PC-9 (cell line): ENCODE measurements at regions not wholly inside any gene's neighbourhood (a gene's known extent, or its start where the extent isn't known, plus 50 kb on each side); places are given as distances from the start of the nearest gene placed in this dataset.

Experiments used
- BruUV-seq: library from RNA; stranded (reverse); fragments of 400-500 nt; replicated peaks from 2 replicates; lab custom pipeline; 2021; lab: Mats Ljungman, UMichigan
- CTCF ChIA-PET: fragments of 300-600 bp; sonication (Branson Sonifier 250); formaldehyde crosslinking; loops from one replicate; lab custom pipeline; 2022; ENCODE audit warnings: antibody characterized with exemption; lab: Charles Lee
- POLR2A ChIA-PET: fragments of 300-600 bp; sonication (Branson Sonifier 250); formaldehyde crosslinking; loops from one replicate; lab custom pipeline; 2022; ENCODE audit warnings: antibody characterized with exemption; ENCODE audit not compliant: unreplicated experiment; lab: Charles Lee
- DNase-seq, 2 experiments: peaks; one replicate each; pipeline versions ENCODE4 v3.0.0 to v3.0.0-alpha.2; 2015 to 2022; ENCODE audit warnings: mixed read lengths in 1 of 2
- H2AFZ ChIP-seq: fragments of 200-600 bp; sonication (generic); 2 replicates; pipeline ENCODE4 v1.8.1; 2017; ENCODE audit warnings: antibody characterized with exemption
- H3F3A ChIP-seq: fragments of 200-600 bp; sonication (generic); 2 replicates; pipeline ENCODE4 v1.8.1; 2017; ENCODE audit warnings: antibody characterized with exemption, mild to moderate bottlenecking, low read depth; ENCODE audit not compliant: insufficient read depth
- H3K27ac ChIP-seq: fragments of 200-600 bp; sonication (generic); 2 replicates; pipeline ENCODE4 v1.6.1; 2016; ENCODE audit warnings: mixed run types
- H3K27me3 ChIP-seq: fragments of 200-600 bp; sonication (generic); 2 replicates; pipeline ENCODE4 v1.6.1; 2016; ENCODE audit warnings: low read depth, mixed run types; ENCODE audit not compliant: insufficient read depth
- H3K36me3 ChIP-seq: fragments of 200-600 bp; sonication (generic); 2 replicates; pipeline ENCODE4 v1.6.1; 2016; ENCODE audit warnings: low read depth, mixed run types
- H3K4me1 ChIP-seq: fragments of 200-600 bp; sonication (generic); replicated peaks from 2 replicates; pipeline ENCODE4 v1.6.1; 2016; ENCODE audit warnings: mixed run types; ENCODE audit not compliant: insufficient read depth
- H3K4me2 ChIP-seq: fragments of 200-600 bp; sonication (generic); 2 replicates; pipeline ENCODE4 v1.6.1; 2017; ENCODE audit warnings: mixed run types
- H3K4me3 ChIP-seq: fragments of 200-600 bp; sonication (generic); 2 replicates; pipeline ENCODE4 v1.6.1; 2016; ENCODE audit warnings: mixed run types
- H3K79me2 ChIP-seq: fragments of 200-600 bp; sonication (generic); 2 replicates; pipeline ENCODE4 v1.6.1; 2017; ENCODE audit warnings: low read depth, mixed run types
- H3K9me2 ChIP-seq: fragments of 200-600 bp; sonication (generic); 2 replicates; pipeline ENCODE4 v1.8.1; 2017; ENCODE audit warnings: mild to moderate bottlenecking; ENCODE audit not compliant: insufficient read depth
- H3K9me3 ChIP-seq: fragments of 200-600 bp; sonication (generic); 2 replicates; pipeline ENCODE4 v1.8.1; 2016; ENCODE audit warnings: low read depth; ENCODE audit not compliant: insufficient read depth
- H4K20me1 ChIP-seq: fragments of 200-600 bp; sonication (generic); 2 replicates; pipeline ENCODE4 v1.8.1; 2017; ENCODE audit not compliant: insufficient read depth
- EZH2 ChIP-seq: fragments of 200-600 bp; sonication (generic); IDR thresholded peaks from 2 replicates; pipeline ENCODE4 v1.8.0; 2017; ENCODE audit warnings: antibody characterized with exemption, low read depth
- intact Hi-C: fragments of 100-400 bp; cut with micrococcal nuclease; formaldehyde crosslinking; loops from one replicate; pipeline ENCODE4 v1.10.0; 2022; ENCODE audit not compliant: unreplicated experiment
- TF ChIP-seq, protein P1 (sequence below): fragments of 200-600 bp; sonication (generic); conservative IDR thresholded peaks from 2 replicates; pipeline ENCODE4 v1.6.1; 2017; ENCODE audit warnings: mixed run types, antibody characterized with exemption, mild to moderate bottlenecking, moderate library complexity

DNA sequence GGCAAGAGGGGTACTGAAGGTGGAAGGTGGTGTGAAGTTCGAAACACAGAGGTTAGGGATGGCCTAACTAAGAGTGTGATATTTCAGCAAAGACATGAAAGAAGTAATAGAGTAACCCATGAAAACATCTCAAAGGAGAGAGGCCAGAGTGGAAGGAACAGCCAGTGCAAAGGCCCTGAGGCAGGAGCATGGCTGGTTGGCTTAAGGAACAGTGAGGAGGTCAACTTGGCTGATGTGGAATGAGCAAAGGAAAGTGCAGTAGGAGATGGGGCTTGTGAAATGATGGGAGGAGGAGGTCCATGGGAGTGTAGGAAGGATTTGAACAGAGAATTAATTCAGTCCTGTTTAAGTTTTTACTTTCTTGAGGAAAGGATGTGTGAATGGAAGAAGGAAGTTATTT is 178.3 kb upstream of the ZNF608 start:
- Histone ChIP-seq H3K4me3 (no peak overlapping the region), H3K36me3 (no peaks in the 10 kb centered on the region), H3F3A (no peaks in the 10 kb centered on the region), H3K79me2 (no peaks in the 10 kb centered on the region), H3K9me3 (no peaks in the 10 kb centered on the region), H2AFZ (no peak overlapping the region), H3K27me3 (no peaks in the 10 kb centered on the region), H3K4me2 (no peak overlapping the region), H3K27ac (no peak overlapping the region), H3K4me1 (no peaks in the 10 kb centered on the region), H3K9me2 (no peaks in the 10 kb centered on the region), H4K20me1 (no peaks in the 10 kb centered on the region)
- BruUV-seq: no TSS peak
- intact Hi-C loops: no loop called here
- TF ChIP-seq, protein P1, sequence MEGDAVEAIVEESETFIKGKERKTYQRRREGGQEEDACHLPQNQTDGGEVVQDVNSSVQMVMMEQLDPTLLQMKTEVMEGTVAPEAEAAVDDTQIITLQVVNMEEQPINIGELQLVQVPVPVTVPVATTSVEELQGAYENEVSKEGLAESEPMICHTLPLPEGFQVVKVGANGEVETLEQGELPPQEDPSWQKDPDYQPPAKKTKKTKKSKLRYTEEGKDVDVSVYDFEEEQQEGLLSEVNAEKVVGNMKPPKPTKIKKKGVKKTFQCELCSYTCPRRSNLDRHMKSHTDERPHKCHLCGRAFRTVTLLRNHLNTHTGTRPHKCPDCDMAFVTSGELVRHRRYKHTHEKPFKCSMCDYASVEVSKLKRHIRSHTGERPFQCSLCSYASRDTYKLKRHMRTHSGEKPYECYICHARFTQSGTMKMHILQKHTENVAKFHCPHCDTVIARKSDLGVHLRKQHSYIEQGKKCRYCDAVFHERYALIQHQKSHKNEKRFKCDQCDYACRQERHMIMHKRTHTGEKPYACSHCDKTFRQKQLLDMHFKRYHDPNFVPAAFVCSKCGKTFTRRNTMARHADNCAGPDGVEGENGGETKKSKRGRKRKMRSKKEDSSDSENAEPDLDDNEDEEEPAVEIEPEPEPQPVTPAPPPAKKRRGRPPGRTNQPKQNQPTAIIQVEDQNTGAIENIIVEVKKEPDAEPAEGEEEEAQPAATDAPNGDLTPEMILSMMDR: no peak
- TF ChIP-seq EZH2: no peak
- CTCF ChIA-PET: no interaction called here
- DNase-seq: no peak
- POLR2A ChIA-PET: no interaction called here

DNA sequence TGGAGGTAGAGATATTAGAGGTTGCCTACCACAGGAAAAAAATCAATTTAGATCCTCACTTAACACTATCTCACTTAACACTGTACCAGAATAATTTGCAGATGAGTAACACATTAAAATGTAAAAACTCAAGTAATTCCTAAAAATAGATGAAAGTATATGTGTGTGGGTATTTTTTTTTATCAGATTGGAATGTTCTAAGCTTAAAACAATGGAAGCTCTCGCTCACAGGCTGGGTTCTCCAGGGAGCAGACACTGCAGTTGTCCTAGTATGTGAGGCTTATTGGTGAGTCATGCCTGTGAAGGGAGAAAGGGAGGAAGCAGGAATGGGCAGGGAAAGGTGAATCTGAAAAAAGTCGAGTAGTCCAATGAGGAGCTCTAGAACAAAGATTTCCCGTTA is 181.3 kb upstream of the ZNF608 start:
- intact Hi-C loops: no loop called here

DNA sequence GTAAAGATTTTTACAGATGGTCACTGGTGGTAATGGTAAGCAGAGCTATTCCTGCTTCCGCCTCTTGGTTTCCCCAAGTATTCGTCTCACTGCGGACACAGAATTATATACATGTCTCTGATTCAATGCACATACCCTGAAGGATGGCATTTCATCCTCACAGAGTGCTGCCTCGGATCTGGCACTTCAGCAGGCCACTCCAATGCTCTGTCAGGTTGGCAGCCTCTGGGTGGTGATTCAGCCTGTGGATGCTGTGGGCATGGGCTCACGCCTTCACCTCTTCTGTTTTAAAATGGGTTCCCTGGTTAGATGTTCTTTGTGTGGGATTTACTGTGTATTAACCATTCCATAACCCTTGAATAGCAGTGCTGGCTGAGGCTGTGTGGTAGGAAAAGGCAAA is 182.6 kb upstream of the ZNF608 start:
- Histone ChIP-seq H3K4me3 (no peak overlapping the region), H3K9me3 (no peaks in the 10 kb centered on the region), H3F3A (no peaks in the 10 kb centered on the region), H4K20me1 (no peaks in the 10 kb centered on the region), H3K9me2 (no peaks in the 10 kb centered on the region), H3K4me2 (no peak overlapping the region), H3K4me1 (no peaks in the 10 kb centered on the region), H2AFZ (no peak overlapping the region), H3K79me2 (no peaks in the 10 kb centered on the region), H3K27me3 (no peaks in the 10 kb centered on the region), H3K27ac (no peak overlapping the region), H3K36me3 (no peaks in the 10 kb centered on the region)
- BruUV-seq: no TSS peak
- DNase-seq: no peak
- no peak for TF ChIP-seq EZH2
- TF ChIP-seq, protein P1: no peak
- intact Hi-C loops: no loop called here
- POLR2A ChIA-PET: interaction anchor here (0.7 kb wide), 1 partner anchor 638 kb away, joined by 4 read pairs; no protein-coding TSS in a partner anchor
- CTCF ChIA-PET: no interaction called here

More for the DNA sequence above, 181.3 kb upstream of the ZNF608 start:
- no TSS peak for BruUV-seq
- Histone ChIP-seq H3F3A (no peaks in the 10 kb centered on the region), H3K4me3 (no peak overlapping the region), H2AFZ (no peak overlapping the region), H3K79me2 (no peaks in the 10 kb centered on the region), H4K20me1 (no peaks in the 10 kb centered on the region), H3K27me3 (no peaks in the 10 kb centered on the region), H3K27ac (no peak overlapping the region), H3K4me2 (no peak overlapping the region), H3K4me1 (no peaks in the 10 kb centered on the region), H3K9me2 (no peaks in the 10 kb centered on the region), H3K9me3 (no peaks in the 10 kb centered on the region), H3K36me3 (no peaks in the 10 kb centered on the region)
- TF ChIP-seq EZH2: no peak
- TF ChIP-seq, protein P1: no peak
- ChIA-PET POLR2A (no interaction called here), CTCF (no interaction called here)
- no peak for DNase-seq
